GM19239 (cell line): ENCODE measurements at regions not wholly inside any gene's neighbourhood (a gene's known extent, or its start where the extent isn't known, plus 50 kb on each side); places are given as distances from the start of the nearest gene placed in this dataset.
A peak's percentile ranks its signal among the peaks of the same experiment; 100 is the strongest.
"Not testable (repeated sequence)": the region's sequence is repeated elsewhere in the genome, so short reads cannot be mapped to it uniquely, and the experiment has no call there.

Experiments used
- DNase-seq: peaks from one replicate; pipeline ENCODE4 v3.0.0; 2011; ENCODE audit warnings: low spot score; ENCODE audit not compliant: insufficient read length
- FAIRE-seq: peaks from 2 replicates; lab custom pipeline; 2011; peaks lifted over from hg19 to GRCh38; lab: Jason Lieb, UNC

GRCh38 chr11:81270686-81271085 is 1463.0 kb downstream of the FAM181B start:
- DNase-seq (no peak), FAIRE-seq (no peak)

GRCh38 chr11:81267246-81267645 is 1466.4 kb downstream of the FAM181B start:
- DNase-seq (no peak), FAIRE-seq (no peak)

DNA sequence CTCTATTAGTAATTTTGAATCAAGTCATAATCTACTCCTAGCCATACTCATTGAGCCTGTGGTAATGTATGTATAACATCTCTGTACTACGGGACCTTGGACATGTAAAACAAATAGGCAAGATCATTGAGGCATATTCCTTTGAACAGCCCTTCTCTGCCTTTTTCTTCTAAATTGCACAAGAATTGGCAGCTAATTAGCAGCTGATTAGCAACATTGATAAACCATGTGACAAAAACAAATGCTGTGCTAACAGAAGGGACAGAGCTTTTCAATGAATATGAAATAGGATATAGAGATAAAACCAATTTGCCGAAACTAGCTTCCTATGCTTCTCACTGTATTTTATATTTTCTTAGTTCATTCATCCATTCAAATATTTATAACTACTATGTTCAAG is 1474.2 kb downstream of the FAM181B start:
- FAIRE-seq (no peak), DNase-seq (no peak)

DNA sequence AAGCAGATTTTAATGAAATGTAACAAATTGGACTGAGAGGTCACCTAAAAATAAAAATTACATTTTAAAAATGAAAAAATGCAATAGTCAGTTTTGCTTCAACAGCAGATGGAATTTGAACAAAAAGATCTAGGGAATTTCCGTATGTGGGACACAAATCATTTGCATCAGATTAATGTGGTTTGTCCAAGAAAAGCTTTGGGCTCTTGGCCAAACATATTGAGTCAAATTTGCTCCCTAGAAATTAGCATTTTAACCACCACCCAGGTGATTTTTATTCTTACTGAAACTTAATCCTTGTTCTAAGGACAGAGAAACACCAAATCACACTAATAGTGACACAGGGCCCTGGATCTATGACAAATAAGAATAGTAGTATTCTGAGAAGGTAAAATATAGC is 1477.8 kb downstream of the FAM181B start:
- FAIRE-seq (no peak), DNase-seq (no peak)

DNA sequence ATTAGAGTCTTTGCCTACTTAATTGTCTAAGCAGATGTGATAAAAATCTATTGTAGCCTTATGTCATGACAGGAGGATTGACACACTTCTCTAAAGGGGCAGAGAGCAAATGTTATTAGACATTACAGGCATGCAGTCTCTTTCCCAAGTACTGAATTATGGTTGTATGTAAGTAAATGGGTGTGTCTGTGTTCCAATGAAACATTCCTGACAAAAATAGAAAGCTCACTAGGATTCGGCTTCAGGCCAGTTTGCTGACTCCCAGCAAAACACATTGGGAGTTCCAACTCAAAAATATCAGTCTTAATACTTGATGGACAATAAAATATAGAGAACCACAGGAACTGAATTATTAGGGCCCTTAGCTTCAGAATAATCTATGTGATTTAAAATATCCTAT is 1480.4 kb downstream of the FAM181B start:
- DNase-seq: no peak
- FAIRE-seq: no peak

DNA sequence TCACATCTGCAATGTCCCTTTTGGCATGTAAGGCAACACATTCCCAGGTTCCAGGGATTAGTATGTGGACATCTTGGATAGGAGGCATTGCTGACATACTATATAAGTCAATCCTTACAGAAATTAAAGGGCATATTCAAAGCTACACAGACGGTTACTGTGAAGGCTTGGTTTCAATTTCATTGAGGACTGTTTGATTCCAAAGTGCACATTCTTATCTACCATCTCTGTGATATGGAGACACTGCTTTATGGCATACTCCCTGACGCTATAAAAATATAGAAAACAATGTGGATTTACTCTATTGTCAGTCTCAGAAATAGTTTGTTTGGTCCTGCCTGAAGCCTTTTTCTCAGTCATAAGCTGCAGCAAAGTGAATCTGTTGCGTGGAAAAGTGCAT is 1486.7 kb downstream of the FAM181B start:
- no peak for FAIRE-seq
- DNase-seq: no peak

DNA sequence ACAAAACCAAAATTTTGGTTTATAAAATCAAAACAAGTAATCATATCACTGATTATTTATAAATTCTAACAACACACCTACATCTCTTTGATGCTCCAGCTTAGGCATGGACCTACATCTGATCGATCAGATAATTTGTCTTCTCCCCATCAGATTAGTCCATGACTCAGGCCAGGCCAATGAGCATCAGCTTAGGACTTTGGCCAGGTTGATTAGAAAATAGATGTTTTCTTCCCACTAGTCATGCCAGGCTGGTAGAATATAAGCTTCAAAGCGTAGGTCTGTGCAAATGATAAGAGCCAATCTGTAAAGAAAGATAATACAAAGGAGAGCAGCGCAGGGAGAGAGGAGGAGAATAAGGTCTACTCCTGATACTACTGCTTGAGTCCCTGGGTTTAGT is 1487.9 kb downstream of the FAM181B start:
- DNase-seq: no peak
- FAIRE-seq: no peak

DNA sequence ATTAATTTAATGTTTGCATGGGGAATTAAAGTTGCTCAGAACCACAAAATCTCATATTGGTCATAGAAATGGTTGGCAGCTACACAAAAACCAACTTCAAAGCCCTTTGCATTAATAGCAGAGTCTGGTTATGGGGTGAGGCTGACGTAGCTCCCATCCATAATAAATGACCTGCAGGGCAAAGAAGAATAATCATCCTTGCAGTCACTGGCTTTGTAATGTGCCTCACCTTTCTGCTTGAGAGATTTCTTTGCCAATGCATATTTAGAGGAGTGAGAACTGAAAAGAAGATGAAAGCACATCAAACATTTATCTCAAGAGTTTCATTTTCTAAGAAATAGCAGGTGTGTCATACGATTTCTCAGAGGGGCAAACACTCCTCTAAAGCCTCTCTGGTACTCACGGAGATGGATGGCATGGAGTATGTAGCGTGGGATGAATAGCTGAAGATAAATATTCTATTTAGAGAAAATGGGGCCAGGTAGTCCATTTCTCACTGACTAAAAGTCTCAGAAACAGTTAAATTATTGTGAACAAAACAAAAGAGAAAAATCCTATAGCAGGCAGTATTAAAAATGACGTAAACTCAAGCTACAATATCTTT is 1491.9 kb downstream of the FAM181B start:
- no peak for FAIRE-seq
- DNase-seq: no peak

DNA sequence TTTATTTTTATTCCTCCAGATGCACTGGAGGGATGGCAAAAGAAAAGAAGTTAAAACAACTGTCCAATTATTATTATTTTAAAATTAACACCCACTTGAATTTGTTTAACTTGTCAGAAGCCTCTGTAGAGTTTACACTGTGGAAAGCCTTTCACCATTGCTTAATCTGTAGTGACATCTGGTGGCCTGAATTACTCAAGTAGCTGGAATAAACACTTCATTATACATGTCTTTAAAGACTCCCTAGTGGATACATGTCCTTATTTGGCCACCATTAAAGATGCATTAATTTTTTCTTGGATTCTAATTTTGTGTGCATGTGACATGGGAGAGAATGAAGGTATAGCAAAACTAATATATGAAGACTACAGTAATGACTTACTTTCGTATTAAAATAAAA is 1496.5 kb downstream of the FAM181B start:
- peak; percentile 31 for FAIRE-seq
- DNase-seq: no peak

- not testable (repeated sequence) for FAIRE-seq, DNase-seq
These were observed 1506.3 kb downstream of the FAM181B start for GRCh38 chr11:81227409-81227808.

DNA sequence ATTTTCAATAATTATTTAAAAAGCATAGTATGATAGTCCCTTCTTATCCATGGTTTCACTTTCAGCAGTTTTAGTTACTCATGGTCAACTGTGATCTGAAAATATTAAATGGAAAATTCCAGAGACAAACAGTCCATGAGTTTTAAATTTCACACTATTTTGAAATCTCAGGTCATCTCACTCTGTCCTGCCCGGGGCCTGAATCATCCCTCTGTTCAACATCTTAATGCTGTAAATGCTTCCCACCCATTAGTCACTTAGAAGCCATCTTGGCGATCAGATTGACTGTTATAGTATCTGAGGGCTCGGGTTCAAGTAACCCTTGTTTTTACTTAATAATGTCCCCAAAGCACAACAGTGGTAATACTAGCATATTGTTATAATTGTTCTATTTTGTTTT is 1509.3 kb downstream of the FAM181B start:
- FAIRE-seq: no peak

GRCh38 chr11:81222491-81222890 is 1511.2 kb downstream of the FAM181B start:
- DNase-seq (no peak), FAIRE-seq (no peak)

More for the DNA sequence above, 1509.3 kb downstream of the FAM181B start:
- no peak for DNase-seq

GRCh38 chr11:81220146-81220895 is 1513.3 kb downstream of the FAM181B start:
- DNase-seq (no peak), FAIRE-seq (no peak)

DNA sequence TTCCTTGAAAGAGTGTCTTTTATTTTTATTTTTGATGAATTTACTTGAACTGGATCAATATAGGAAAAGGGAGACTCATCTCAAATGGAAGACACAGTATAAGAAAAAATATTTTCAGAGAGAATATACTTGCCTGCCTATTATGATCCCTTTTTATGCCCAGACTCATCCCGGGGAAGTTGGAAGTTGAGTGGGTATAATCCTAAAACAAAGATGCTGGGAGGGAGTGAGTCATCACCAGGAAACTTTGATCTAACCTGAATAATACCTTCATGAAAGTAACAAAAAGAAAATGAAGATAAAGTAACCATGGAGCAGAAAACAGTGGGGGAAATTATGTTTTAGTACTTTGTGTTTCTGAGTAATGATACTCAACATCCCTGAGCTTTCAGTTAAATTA is 1514.0 kb downstream of the FAM181B start:
- DNase-seq (no peak), FAIRE-seq (no peak)

DNA sequence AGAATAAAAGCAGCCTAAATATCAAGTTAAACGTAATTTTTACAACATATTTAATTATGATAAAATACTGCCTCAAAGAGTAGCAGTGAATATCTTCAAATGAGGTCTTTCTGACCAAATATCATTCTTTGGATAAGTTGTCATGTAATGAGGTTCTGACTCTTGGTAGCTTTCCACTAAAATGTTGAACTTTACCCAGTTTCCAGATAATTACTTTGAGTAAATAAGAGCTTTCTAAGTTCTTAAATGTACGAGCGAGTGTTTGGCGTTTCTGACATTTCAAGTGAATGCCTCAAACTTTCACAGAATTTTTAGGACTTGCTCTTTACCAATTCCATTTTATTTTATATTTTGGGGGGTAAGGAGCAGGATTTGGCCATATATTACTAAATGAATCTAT is 1515.2 kb downstream of the FAM181B start:
- DNase-seq (no peak), FAIRE-seq (no peak)

- FAIRE-seq: no peak
- no peak for DNase-seq
These were observed 1522.6 kb downstream of the FAM181B start for GRCh38 chr11:81211050-81211449.

GRCh38 chr11:81207421-81208054 is 1526.1 kb downstream of the FAM181B start:
- FAIRE-seq (no peak), DNase-seq (no peak)

GRCh38 chr11:81203876-81204275 is 1529.8 kb downstream of the FAM181B start:
- no peak for DNase-seq
- no peak for FAIRE-seq

- FAIRE-seq (no peak), DNase-seq (no peak)
These were observed 1536.3 kb downstream of the FAM181B start for GRCh38 chr11:81197396-81197795.

GRCh38 chr11:81192516-81192915 is 1541.1 kb downstream of the FAM181B start:
- DNase-seq: no peak
- FAIRE-seq: no peak

GRCh38 chr11:81190546-81190945 is 1543.1 kb downstream of the FAM181B start:
- DNase-seq: no peak
- FAIRE-seq: no peak
